ENCODE measurements at regions not wholly inside any gene's neighbourhood (a gene's known extent, or its start where the extent isn't known, plus 50 kb on each side); places are given as distances from the start of the nearest gene placed in this dataset.

- no peak for ATAC-seq (ENCODE audit: low FRiP score)
These were observed 99.6 kb upstream of the MDM1 start for GRCh38 chr12:68431786-68432185.

GRCh38 chr12:68432622-68433021 is 100.5 kb upstream of the MDM1 start:
- intact Hi-C loops (cut with DNase I): no loop called here
- DNase-seq: no peak
- H3K36me3 ChIP-seq (ENCODE audit: control insufficient read depth in 1 of 2, insufficient read depth in 2 of 2, low read length in 1 of 2): no peaks in the 10 kb centered on the region
- no peaks in the 10 kb centered on the region for H3K27me3 ChIP-seq (ENCODE audit: control insufficient read depth in 1 of 2, insufficient read depth in 2 of 2, low read length in 1 of 2)
- H3K4me3 ChIP-seq (ENCODE audit: low read length in 2 of 2): no peak overlapping the region
- no peaks in the 10 kb centered on the region for H3K9me3 ChIP-seq (ENCODE audit: control insufficient read depth, low read length)
- ATAC-seq (ENCODE audit: low FRiP score): no peak
- no peaks in the 10 kb centered on the region for H3K4me1 ChIP-seq (ENCODE audit: control insufficient read depth in 1 of 2, insufficient read depth in 2 of 2, low read length in 2 of 2)
- H3K27ac ChIP-seq (ENCODE audit: low read depth in 1 of 2, low read length in 2 of 2): no peak overlapping the region

More at GRCh38 chr12:68431786-68432185, 99.6 kb upstream of the MDM1 start:
- no peak for DNase-seq
- no peaks in the 10 kb centered on the region for H3K4me1 ChIP-seq (ENCODE audit: control insufficient read depth in 1 of 2, insufficient read depth in 2 of 2, low read length in 2 of 2)
- WGBS, 2 donors: 79 to 82% methylated on average over 6 of the region's 6 CpGs
- H3K27ac ChIP-seq (ENCODE audit: low read depth in 1 of 2, low read length in 2 of 2): no peak overlapping the region
- H3K4me3 ChIP-seq (ENCODE audit: low read length in 2 of 2): no peak overlapping the region
- no peaks in the 10 kb centered on the region for H3K36me3 ChIP-seq (ENCODE audit: control insufficient read depth in 1 of 2, insufficient read depth in 2 of 2, low read length in 1 of 2)
- H3K9me3 ChIP-seq (ENCODE audit: control insufficient read depth, low read length): no peaks in the 10 kb centered on the region
- intact Hi-C loops (cut with DNase I): no loop called here
- H3K27me3 ChIP-seq (ENCODE audit: control insufficient read depth in 1 of 2, insufficient read depth in 2 of 2, low read length in 1 of 2): no peaks in the 10 kb centered on the region

DNA sequence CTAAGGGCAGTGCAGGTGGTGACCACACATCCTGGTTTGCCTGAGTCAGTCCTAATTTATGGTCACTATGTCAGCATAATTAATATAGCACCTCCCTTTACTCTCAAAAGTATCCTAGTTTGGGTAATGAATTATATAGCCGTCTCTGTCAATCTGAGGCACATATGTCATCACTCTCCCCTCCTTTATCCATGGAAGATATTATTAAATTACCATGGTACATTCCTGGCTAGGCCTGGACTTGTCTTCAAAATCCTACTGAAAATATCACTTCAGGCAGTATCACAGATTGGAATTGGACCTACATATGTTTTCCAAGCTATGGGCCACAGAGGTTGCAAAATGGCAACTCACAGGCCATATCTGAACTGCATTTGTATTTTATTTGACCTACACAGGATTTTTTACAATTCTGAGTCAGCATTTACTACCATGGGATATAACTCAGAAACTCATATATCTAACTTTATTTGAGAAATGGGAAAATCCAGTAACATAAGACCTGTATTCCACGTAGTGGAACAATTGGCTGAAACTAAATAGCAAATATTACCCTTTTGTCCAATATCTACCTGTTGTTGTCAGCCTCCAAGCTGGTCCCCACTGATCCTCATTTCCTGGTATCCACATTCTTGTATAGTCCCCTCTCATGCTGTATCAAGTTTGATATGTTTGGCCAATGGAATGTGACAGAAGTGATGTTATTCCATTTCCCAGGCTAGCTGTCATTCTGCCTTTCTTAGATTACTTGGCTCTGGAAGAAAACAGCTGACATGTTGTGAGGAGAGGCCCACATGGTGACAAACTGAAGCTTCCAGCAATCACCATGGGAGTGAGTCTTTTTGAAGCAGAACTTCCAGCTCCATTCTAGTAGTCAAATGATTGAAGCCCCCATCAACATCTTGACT is 102.5 kb upstream of the MDM1 start:
- Histone ChIP-seq H3K4me3 (ENCODE audit: low read length in 2 of 2) (no peak overlapping the region), H3K27ac (ENCODE audit: low read depth in 1 of 2, low read length in 2 of 2) (no peak overlapping the region), H3K27me3 (ENCODE audit: control insufficient read depth in 1 of 2, insufficient read depth in 2 of 2, low read length in 1 of 2) (no peaks in the 10 kb centered on the region), H3K36me3 (ENCODE audit: control insufficient read depth in 1 of 2, insufficient read depth in 2 of 2, low read length in 1 of 2) (no peaks in the 10 kb centered on the region), H3K4me1 (ENCODE audit: control insufficient read depth in 1 of 2, insufficient read depth in 2 of 2, low read length in 2 of 2) (no peaks in the 10 kb centered on the region), H3K9me3 (ENCODE audit: control insufficient read depth, low read length) (no peaks in the 10 kb centered on the region)
- intact Hi-C loops (cut with DNase I): no loop called here
- no peak for DNase-seq
- ATAC-seq (ENCODE audit: low FRiP score): no peak
- WGBS, 2 donors: 97 to 98% methylated on average over 2 of the region's 2 CpGs

DNA sequence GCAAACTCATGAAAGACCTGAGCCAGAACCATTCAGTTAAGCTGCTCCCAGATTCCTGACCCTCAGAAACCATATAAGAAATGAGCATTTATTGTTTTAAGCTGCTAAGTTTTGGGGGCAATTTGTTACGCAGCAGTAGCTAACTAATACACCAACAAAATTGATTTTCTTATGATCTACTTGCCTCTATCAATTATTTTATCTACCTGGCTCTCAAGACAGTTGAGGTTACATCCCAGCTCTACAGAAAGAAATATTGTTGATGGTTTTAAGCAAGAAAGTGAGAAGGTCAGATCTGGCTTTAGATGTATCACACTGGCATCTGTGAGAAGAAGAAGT is 103.1 kb upstream of the MDM1 start:
- H3K9me3 ChIP-seq (ENCODE audit: control insufficient read depth, low read length): no peaks in the 10 kb centered on the region
- ATAC-seq (ENCODE audit: low FRiP score) (no peak), DNase-seq (no peak)
- no peak overlapping the region for H3K27ac ChIP-seq (ENCODE audit: low read depth in 1 of 2, low read length in 2 of 2)
- H3K36me3 ChIP-seq (ENCODE audit: control insufficient read depth in 1 of 2, insufficient read depth in 2 of 2, low read length in 1 of 2): no peaks in the 10 kb centered on the region
- 97 to 100% methylated on average over 1 of the region's 1 CpG for WGBS, 2 donors
- no peak overlapping the region for H3K4me3 ChIP-seq (ENCODE audit: low read length in 2 of 2)
- no peaks in the 10 kb centered on the region for H3K4me1 ChIP-seq (ENCODE audit: control insufficient read depth in 1 of 2, insufficient read depth in 2 of 2, low read length in 2 of 2)
- H3K27me3 ChIP-seq (ENCODE audit: control insufficient read depth in 1 of 2, insufficient read depth in 2 of 2, low read length in 1 of 2): no peaks in the 10 kb centered on the region
- intact Hi-C loops (cut with DNase I): no loop called here

DNA sequence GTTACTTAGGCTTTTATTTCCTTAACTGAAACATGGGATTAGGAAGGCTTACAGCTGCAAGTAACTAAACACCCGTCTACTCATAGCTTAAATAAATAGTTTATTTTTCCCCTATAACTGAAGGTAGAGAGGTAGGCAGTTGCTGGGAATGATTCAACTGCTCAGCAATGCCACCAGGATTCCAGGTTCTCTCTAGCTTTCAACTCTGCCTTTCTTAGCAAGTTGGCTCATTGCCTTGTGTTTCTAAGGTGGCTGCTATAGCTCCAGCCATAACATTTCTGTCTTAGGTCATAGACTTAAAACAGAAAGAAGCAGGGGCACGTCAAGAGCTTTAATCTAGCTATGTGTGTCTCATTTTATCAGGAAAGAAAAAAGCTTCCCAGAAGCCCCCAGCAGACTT is 103.7 kb upstream of the MDM1 start:
- Histone ChIP-seq H3K4me1 (ENCODE audit: control insufficient read depth in 1 of 2, insufficient read depth in 2 of 2, low read length in 2 of 2) (no peaks in the 10 kb centered on the region), H3K27me3 (ENCODE audit: control insufficient read depth in 1 of 2, insufficient read depth in 2 of 2, low read length in 1 of 2) (no peaks in the 10 kb centered on the region), H3K9me3 (ENCODE audit: control insufficient read depth, low read length) (no peaks in the 10 kb centered on the region), H3K27ac (ENCODE audit: low read depth in 1 of 2, low read length in 2 of 2) (no peak overlapping the region), H3K4me3 (ENCODE audit: low read length in 2 of 2) (no peak overlapping the region), H3K36me3 (ENCODE audit: control insufficient read depth in 1 of 2, insufficient read depth in 2 of 2, low read length in 1 of 2) (no peaks in the 10 kb centered on the region)
- no peak for DNase-seq
- ATAC-seq (ENCODE audit: low FRiP score): no peak
- intact Hi-C loops (cut with DNase I): no loop called here
- 23 to 30% methylated on average over 2 of the region's 2 CpGs for WGBS, 2 donors

DNA sequence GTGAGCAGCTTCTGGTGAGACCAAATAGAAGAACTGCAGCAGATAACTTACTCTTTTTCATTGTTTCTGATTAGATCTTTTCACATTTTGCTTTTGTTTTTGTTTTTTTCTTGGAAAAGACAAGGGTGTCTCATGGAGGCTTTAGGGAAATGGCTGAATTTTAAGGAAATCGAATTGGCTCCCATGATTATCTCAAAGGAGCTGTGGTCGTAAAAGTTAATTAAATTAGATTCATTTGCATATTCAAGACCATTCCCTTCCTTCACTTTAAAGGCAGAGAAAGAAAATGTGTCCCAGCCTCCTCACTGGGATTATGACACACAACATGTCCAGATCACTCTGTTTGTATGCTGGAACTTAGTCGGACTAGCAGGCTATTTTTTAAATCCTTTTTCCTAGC is 106.4 kb upstream of the MDM1 start:
- Histone ChIP-seq H3K4me1 (ENCODE audit: control insufficient read depth in 1 of 2, insufficient read depth in 2 of 2, low read length in 2 of 2) (no peaks in the 10 kb centered on the region), H3K9me3 (ENCODE audit: control insufficient read depth, low read length) (no peaks in the 10 kb centered on the region), H3K4me3 (ENCODE audit: low read length in 2 of 2) (no peak overlapping the region), H3K36me3 (ENCODE audit: control insufficient read depth in 1 of 2, insufficient read depth in 2 of 2, low read length in 1 of 2) (no peaks in the 10 kb centered on the region), H3K27ac (ENCODE audit: low read depth in 1 of 2, low read length in 2 of 2) (no peak overlapping the region), H3K27me3 (ENCODE audit: control insufficient read depth in 1 of 2, insufficient read depth in 2 of 2, low read length in 1 of 2) (no peaks in the 10 kb centered on the region)
- intact Hi-C loops (cut with DNase I): no loop called here
- no peak for DNase-seq
- WGBS, 2 donors: 87 to 93% methylated on average over 3 of the region's 3 CpGs
- ATAC-seq (ENCODE audit: low FRiP score): no peak

- no peaks in the 10 kb centered on the region for H3K9me3 ChIP-seq (ENCODE audit: control insufficient read depth, low read length)
- no peaks in the 10 kb centered on the region for H3K27me3 ChIP-seq (ENCODE audit: control insufficient read depth in 1 of 2, insufficient read depth in 2 of 2, low read length in 1 of 2)
- intact Hi-C loops (cut with DNase I): no loop called here
- no peaks in the 10 kb centered on the region for H3K4me1 ChIP-seq (ENCODE audit: control insufficient read depth in 1 of 2, insufficient read depth in 2 of 2, low read length in 2 of 2)
- H3K36me3 ChIP-seq (ENCODE audit: control insufficient read depth in 1 of 2, insufficient read depth in 2 of 2, low read length in 1 of 2): no peaks in the 10 kb centered on the region
- H3K27ac ChIP-seq (ENCODE audit: low read depth in 1 of 2, low read length in 2 of 2): no peak overlapping the region
- no peak overlapping the region for H3K4me3 ChIP-seq (ENCODE audit: low read length in 2 of 2)
- ATAC-seq (ENCODE audit: low FRiP score) (no peak), DNase-seq (no peak)
- WGBS, 2 donors: 97 to 98% methylated on average over 4 of the region's 4 CpGs
These were observed 107.3 kb upstream of the MDM1 start for GRCh38 chr12:68439368-68440045.

GRCh38 chr12:68440068-68440581 is 108.0 kb upstream of the MDM1 start:
- intact Hi-C loops (cut with DNase I): no loop called here
- 80 to 84% methylated on average over 5 of the region's 5 CpGs for WGBS, 2 donors
- ATAC-seq (ENCODE audit: low FRiP score) (no peak), DNase-seq (no peak)
- Histone ChIP-seq H3K27ac (ENCODE audit: low read depth in 1 of 2, low read length in 2 of 2) (no peak overlapping the region), H3K27me3 (ENCODE audit: control insufficient read depth in 1 of 2, insufficient read depth in 2 of 2, low read length in 1 of 2) (no peaks in the 10 kb centered on the region), H3K36me3 (ENCODE audit: control insufficient read depth in 1 of 2, insufficient read depth in 2 of 2, low read length in 1 of 2) (no peaks in the 10 kb centered on the region), H3K4me1 (ENCODE audit: control insufficient read depth in 1 of 2, insufficient read depth in 2 of 2, low read length in 2 of 2) (no peaks in the 10 kb centered on the region), H3K4me3 (ENCODE audit: low read length in 2 of 2) (no peak overlapping the region), H3K9me3 (ENCODE audit: control insufficient read depth, low read length) (no peaks in the 10 kb centered on the region)

GRCh38 chr12:68441167-68441566 is 109.0 kb upstream of the MDM1 start:
- no peak for DNase-seq

More at GRCh38 chr12:68441167-68441566, 109.0 kb upstream of the MDM1 start:
- no peak for ATAC-seq (ENCODE audit: low FRiP score)
- H3K27me3 ChIP-seq (ENCODE audit: control insufficient read depth in 1 of 2, insufficient read depth in 2 of 2, low read length in 1 of 2): no peaks in the 10 kb centered on the region
- intact Hi-C loops (cut with DNase I): no loop called here
- no peaks in the 10 kb centered on the region for H3K36me3 ChIP-seq (ENCODE audit: control insufficient read depth in 1 of 2, insufficient read depth in 2 of 2, low read length in 1 of 2)
- H3K4me3 ChIP-seq (ENCODE audit: low read length in 2 of 2): no peak overlapping the region
- H3K9me3 ChIP-seq (ENCODE audit: control insufficient read depth, low read length): no peaks in the 10 kb centered on the region
- H3K27ac ChIP-seq (ENCODE audit: low read depth in 1 of 2, low read length in 2 of 2): no peak overlapping the region
- H3K4me1 ChIP-seq (ENCODE audit: control insufficient read depth in 1 of 2, insufficient read depth in 2 of 2, low read length in 2 of 2): no peaks in the 10 kb centered on the region
- 87 to 100% methylated on average over 1 of the region's 1 CpG for WGBS, 2 donors
